OCI-LY1 (cell line): ENCODE measurements at regions not wholly inside any gene's neighbourhood (a gene's known extent, or its start where the extent isn't known, plus 50 kb on each side); places are given as distances from the start of the nearest gene placed in this dataset.

Source experiments
- CTCF ChIP-seq: fragments of 200-600 bp; sonication (generic), shearing (Covaris generic); IDR thresholded peaks from 2 replicates; pipeline ENCODE4 v1.5.1; 2017; ENCODE audit warnings: mild to moderate bottlenecking, antibody characterized with exemption, low read length, moderate library complexity, mixed read lengths
- EZH2 ChIP-seq: fragments of 200-600 bp; sonication (generic), shearing (Covaris generic); IDR thresholded peaks from 2 replicates; pipeline ENCODE4 v1.8.0; 2017; ENCODE audit warnings: borderline replicate concordance, mixed run types, mild to moderate bottlenecking, antibody characterized with exemption, low read length, moderate library complexity, mixed read lengths

DNA sequence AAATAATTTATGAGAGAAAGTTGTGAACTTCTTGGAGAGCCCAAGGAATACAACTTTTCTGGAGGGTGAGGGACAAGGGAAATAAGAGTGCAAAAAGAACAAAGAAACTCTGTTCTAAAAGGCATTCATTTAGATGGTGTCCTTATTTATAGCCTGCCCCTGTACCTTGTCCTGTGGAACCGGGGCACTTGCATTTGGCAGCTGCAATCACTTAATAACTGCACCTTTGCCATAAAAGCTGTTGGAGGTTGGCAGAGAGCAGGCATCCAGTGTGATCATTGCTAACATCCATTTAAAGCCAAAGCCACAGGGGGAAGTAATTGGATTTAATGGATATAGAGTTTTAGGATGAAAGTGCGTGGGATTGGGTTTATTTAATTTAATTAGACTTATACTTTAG, 50.8 kb upstream of the SGK1 start:
- TF ChIP-seq CTCF (no peak), EZH2 (no peak)
